Skin of body (tissue), 1 donor: ENCODE measurements at regions not wholly inside any gene's neighbourhood (a gene's known extent, or its start where the extent isn't known, plus 50 kb on each side); places are given as distances from the start of the nearest gene placed in this dataset.
A peak's percentile ranks its signal among the peaks of the same experiment; 100 is the strongest.
"Not testable (repeated sequence)": the region's sequence is repeated elsewhere in the genome, so short reads cannot be mapped to it uniquely, and the experiment has no call there.

ENCODE experiments used
- DNase-seq: peaks from one replicate; lab custom pipeline; 2025; lab: John Stamatoyannopoulos, UW

GRCh38 chr2:107545851-107546250 is 280.8 kb upstream of the RGPD4 start:
- no peak for DNase-seq

- DNase-seq = no peak
Measured at GRCh38 chr2:107548216-107548615, 278.5 kb upstream of the RGPD4 start.

DNA sequence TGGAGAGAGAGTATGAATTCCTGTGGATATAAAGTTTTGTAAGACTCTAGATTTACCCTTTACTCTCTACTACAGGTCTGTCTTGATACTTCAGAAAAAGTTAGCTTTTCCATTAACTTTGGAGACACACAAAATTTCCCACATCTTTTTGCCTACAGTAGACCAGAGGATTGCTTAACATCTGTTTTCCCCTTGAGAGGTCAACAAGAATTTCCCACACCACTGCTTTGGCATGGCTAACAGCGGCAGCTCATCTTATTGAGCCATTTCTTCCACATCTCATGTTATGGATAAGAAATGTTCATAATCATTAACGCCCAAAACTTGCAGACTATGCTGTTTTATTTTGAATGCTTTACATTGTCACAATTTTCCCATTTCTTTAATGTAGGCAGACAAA is 273.6 kb upstream of the RGPD4 start:
- peak; percentile 6 for DNase-seq

- no peak for DNase-seq
Measured at GRCh38 chr2:107553539-107553938, 273.2 kb upstream of the RGPD4 start.

DNA sequence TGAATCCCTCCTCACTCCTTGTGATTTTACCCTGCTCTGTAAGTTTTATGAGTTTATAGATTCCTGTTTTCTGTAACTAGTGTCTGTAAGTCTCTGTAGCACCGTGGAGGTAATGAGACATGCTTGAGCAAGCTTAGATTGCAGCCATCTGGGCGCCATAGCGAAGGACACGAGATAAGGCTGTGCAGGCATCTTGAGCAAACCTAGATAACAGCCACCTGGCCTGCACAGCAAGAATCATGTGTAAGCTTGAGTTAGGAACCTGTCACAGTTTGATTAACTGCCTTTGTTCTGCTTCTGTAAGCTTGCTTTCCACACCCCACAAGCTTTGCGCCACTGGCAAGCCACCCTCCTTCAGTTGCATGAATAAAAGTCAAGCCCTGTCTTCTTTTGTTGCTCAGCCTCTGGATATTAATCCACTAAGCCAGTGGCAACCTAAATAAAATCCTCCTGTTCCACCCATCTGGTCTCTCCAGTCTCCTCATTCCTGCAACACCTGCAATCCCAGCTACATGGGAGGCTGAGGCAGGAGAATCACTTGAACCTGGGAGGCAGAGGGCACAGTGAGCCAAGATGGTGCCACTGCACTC is 270.6 kb upstream of the RGPD4 start:
- DNase-seq = no peak

DNA sequence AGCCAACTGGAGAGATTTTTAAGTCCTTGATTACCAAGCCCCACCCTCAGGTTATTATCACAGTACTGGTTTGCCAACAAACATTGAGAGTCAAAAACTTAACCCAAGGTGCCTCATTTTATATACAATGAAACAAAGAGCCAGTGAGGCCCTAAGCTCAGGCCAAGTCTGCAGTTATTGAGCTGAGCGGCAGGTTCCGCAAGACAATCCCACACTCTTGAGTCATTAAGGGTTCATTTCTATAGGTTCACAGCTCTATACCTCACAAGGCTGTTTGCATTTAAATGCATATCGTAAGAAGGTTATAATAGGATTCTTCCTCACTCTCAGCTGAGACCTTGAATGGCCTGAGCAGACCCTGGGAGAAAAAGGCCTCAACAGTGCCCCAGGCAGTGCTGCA is 268.4 kb upstream of the RGPD4 start:
- no peak for DNase-seq

- DNase-seq = no peak
Measured at GRCh38 chr2:107569496-107569895, 257.2 kb upstream of the RGPD4 start.

DNA sequence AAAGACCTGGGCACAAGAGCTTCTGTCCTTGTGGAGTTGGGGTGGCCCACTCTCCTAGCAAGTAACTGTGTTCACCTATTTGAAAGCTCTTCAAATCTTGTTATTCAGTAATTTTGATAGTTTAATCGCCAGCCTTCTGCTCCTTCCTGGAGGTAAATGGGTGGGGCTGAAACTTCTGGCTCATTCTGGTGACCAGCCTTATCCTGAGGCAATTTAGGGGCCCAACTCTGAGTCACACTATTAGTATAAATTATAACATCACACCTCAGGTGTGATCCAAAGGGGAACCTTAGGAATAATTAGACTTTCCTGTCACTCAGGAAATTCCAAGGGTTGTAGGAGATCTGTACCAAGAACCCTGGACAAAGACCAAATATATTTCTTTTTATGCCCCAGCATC is 255.8 kb upstream of the RGPD4 start:
- no peak for DNase-seq

GRCh38 chr2:107572890-107573289 is 253.8 kb upstream of the RGPD4 start:
- DNase-seq = not testable (repeated sequence)

GRCh38 chr2:107576991-107577390 is 249.7 kb upstream of the RGPD4 start:
- DNase-seq = no peak

DNA sequence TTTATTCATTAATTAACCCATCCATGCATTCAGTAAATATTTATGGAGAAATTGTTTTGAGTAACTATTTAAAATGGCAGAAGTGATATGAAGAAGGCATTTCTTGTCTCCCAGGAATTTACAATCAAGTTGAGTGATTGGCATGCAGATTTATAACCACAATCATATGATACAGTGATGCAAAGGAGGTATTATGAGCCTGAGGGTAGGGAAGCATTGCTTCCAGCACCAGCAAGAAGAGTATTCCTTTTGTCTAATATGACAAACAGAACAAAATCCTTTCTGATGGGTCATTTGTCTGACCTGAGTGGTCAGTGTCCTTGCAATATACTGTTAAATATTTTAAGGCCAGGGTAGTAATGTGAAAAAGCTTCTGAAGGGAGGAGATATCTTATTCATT is 244.2 kb upstream of the RGPD4 start:
- DNase-seq = no peak

DNA sequence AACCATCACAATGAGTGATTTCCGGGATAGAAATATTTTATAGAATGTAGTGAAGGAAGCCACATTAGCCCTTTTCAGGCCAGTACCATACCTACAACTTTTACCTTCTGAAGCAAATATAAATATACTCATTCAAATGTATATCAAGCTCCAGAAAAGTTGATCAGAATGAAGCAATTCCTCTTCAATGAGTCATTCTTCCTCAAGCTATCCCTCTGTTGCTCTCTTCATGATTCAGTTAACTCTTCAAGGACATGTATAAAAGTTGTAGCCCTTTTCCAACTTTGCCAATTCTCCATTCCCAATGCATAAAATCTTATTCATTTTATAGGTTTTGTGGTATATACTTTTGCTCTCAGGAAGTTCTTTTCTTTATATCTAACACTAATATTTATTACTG is 242.1 kb upstream of the RGPD4 start:
- no peak for DNase-seq

- no peak for DNase-seq
Measured at GRCh38 chr2:107585851-107586250, 240.8 kb upstream of the RGPD4 start.

DNA sequence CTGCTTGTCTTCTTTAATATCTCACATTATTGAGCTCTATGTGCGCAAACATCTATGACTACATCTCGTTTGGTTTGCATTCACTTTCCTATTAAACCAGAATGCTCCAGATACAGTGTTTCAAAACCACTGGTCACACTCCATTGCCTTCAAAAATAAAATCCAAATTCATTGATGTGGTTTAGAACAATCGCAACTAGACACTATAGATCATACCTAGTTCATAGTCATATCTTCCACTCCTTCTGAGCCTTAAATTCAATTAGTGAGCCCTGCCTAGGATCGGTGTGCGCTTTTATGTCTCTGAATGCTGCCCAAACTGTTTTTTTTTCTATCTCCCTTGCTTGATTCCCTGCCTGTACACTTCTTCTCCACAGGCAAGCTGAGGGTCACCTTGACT is 238.5 kb upstream of the RGPD4 start:
- no peak for DNase-seq

DNA sequence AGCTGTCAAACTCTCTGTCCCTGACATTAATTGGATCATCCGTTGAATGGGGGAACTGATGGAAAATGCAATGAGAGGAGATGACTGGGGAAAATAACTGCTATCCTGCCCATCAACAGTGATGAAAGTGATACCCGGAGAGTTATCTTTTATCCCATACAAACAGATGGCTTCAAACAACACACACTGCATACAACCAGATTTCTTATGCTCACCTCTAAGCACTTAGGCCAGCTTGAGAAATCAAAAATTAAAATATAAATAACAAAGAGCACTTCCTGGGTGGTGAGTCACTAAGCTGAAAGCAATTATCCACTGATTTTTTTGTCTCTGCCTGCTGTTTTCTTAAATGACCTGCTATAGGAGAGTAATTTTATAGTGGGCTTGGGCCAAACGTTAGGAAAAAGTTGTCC is 237.6 kb upstream of the RGPD4 start:
- DNase-seq = no peak

DNA sequence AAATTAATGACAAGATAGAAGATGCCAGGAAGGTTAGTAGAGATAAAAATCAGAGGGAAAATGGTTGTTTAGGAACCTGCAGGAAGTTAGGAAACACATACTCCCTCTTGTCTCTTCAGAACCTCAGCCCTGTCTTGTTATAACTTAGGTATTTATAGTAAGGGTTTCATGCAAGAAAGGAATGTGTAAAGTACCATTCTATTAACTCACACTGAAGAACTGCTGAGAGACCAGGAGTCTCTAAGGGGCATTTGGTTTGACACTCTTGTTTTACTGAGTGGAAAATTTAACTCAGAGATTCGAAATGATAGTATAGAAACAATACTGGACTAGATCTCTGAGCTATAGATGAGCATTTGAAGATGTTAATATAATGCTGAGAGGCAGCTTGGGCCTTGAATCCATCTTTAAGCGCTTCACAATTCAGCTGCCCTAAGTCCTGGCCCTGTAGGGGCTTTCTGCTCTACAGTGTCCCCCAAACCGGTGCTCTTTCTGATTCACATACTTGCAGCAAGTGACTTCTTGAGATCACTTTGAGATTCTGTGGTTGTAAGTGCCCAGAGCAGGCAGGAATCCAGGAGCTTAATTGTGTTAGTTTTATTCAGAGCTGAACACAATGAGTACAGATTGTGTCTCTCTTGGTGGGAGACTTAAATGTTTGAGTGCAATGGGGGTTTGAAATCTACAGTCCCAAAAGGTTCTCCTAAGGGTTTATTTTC is 235.0 kb upstream of the RGPD4 start:
- DNase-seq = no peak

GRCh38 chr2:107592280-107592624 is 234.4 kb upstream of the RGPD4 start:
- no peak for DNase-seq

DNA sequence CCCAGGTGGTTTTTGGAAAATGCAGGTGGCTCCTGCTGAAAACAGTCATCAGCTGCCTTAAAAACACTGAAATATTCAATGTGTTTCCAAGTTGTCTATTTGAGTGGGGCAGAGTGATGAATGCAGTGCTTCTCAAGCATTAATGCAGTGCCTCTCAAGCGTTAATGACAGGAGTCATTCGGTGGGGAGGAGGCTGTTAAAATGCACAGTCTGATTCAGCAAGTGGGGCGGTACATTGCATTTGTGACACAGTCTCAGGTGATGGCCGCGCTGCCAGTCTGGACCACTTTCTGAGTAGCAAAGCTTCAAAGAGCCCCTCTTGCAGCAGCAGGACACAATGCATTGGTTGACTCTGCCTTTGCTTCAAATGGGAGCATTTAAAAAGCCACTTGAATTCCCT is 231.4 kb upstream of the RGPD4 start:
- no peak for DNase-seq

GRCh38 chr2:107595749-107596148 is 230.9 kb upstream of the RGPD4 start:
- DNase-seq = no peak

- DNase-seq = no peak
Measured at GRCh38 chr2:107597507-107597906, 229.2 kb upstream of the RGPD4 start.

GRCh38 chr2:107602801-107603200 is 223.9 kb upstream of the RGPD4 start:
- no peak for DNase-seq

- no peak for DNase-seq
Measured at GRCh38 chr2:107607054-107607453, 219.6 kb upstream of the RGPD4 start.

DNA sequence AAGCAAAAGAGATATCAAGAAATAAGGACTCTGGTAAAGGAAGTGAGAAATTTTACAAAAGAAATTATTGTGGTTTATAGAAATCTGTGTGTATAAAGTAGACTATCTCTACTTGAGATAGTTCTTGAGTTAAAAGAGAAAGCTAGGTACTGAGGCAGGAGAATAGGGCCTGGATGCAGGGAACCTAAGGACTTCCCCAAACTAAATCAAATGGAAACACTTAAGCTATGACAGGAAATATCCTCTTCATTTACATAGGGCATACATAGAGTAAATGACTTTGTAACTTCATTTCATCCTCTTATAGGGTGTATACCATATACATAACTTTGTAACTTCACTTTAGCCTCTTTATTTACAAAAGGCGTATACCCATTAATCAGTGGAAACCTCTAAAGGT is 219.2 kb upstream of the RGPD4 start:
- DNase-seq = no peak

DNA sequence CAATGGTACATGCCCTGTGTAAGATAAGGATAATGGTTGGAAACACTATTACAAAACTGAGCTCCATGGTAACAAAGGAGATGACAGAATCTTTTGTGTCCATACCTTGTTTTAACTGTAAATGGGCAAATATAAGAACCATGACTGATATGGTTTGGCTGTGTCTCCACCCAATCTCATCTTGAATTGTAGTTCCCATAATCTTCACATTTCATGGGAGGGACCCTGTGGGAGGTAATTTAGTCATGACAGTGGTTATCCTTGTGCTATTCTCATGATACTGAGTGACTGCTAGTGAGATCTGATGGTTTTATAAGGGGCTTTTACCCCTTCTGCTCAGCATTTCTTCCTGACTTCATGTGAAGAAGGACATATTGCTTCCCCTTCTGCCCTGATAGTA is 211.7 kb upstream of the RGPD4 start:
- no peak for DNase-seq
